NT2/D1 (cell line): ENCODE measurements at regions not wholly inside any gene's neighbourhood (a gene's known extent, or its start where the extent isn't known, plus 50 kb on each side); places are given as distances from the start of the nearest gene placed in this dataset.

Experiments used
- YY1 ChIP-seq: IDR thresholded peaks from 2 replicates; pipeline ENCODE4 v1.6.1; 2011; ENCODE audit not compliant: insufficient read length, insufficient read depth
- ZNF274 ChIP-seq: IDR thresholded peaks from 2 replicates; pipeline ENCODE4 v1.6.1; 2011; ENCODE audit warnings: mild to moderate bottlenecking, low read depth, low read length

DNA sequence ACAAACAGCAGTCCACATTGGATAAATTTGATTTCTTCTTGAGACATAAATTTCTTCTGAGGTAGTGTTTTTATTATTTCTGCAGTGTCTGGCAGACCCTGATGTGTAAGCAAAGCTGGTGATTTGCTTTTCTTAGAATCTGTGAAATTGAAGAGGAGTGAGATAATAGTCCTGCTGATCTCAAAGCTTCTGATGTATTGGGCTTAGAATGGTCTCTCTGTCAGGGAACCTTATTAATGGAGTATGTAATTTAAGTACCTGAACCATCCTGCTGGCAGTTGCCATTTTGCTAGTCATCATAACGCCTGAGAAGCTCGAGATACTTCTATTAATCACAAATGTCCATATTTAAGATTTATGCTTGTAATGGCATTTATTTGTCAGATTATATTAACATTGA, 464.5 kb upstream of the PRICKLE1 start:
- TF ChIP-seq ZNF274 = no peak
- no peak for TF ChIP-seq YY1
